Epithelial cell of proximal tubule (primary cell): ENCODE measurements at regions not wholly inside any gene's neighbourhood (a gene's known extent, or its start where the extent isn't known, plus 50 kb on each side); places are given as distances from the start of the nearest gene placed in this dataset.

Experiments
- DNase-seq: peaks from one replicate; pipeline ENCODE4 v3.0.0-alpha.2; 2011; ENCODE audit warnings: low read depth
- H3K4me3 ChIP-seq: 2 replicates; pipeline ENCODE4 v1.5.1; 2011; ENCODE audit warnings: low read depth, mild to moderate bottlenecking, low read length
- CTCF ChIP-seq: conservative IDR thresholded peaks from 2 replicates; pipeline ENCODE4 v1.5.1; 2012; ENCODE audit warnings: low read depth, mild to moderate bottlenecking, low read length

- no peak overlapping the region for H3K4me3 ChIP-seq
- no peak for TF ChIP-seq CTCF
- no peak for DNase-seq
Measured at GRCh38 chr14:101207897-101208296, 304.4 kb upstream of the RTL1 start.

GRCh38 chr14:101209594-101209993 is 306.1 kb upstream of the RTL1 start:
- no peak for TF ChIP-seq CTCF
- DNase-seq = no peak
- H3K4me3 ChIP-seq = no peak overlapping the region

- no peak for TF ChIP-seq CTCF
Measured at GRCh38 chr14:101215266-101215665, 311.7 kb upstream of the RTL1 start.

GRCh38 chr14:101215927-101216326 is 312.4 kb upstream of the RTL1 start:
- H3K4me3 ChIP-seq = no peak overlapping the region
- DNase-seq = no peak
- no peak for TF ChIP-seq CTCF

More at GRCh38 chr14:101215266-101215665, 311.7 kb upstream of the RTL1 start:
- no peak for DNase-seq
- no peak overlapping the region for H3K4me3 ChIP-seq

- TF ChIP-seq CTCF = no peak
- H3K4me3 ChIP-seq = no peak overlapping the region
- DNase-seq = no peak
Measured at GRCh38 chr14:101216366-101217079, 313.0 kb upstream of the RTL1 start.

- H3K4me3 ChIP-seq = no peak overlapping the region
- DNase-seq = no peak
- TF ChIP-seq CTCF = no peak
Measured at GRCh38 chr14:101217080-101217463, 313.6 kb upstream of the RTL1 start.
